Chondrocyte (in vitro differentiated cells): ENCODE measurements at regions not wholly inside any gene's neighbourhood (a gene's known extent, or its start where the extent isn't known, plus 50 kb on each side); places are given as distances from the start of the nearest gene placed in this dataset.

ENCODE experiments used
- DNase-seq: peaks from one replicate; pipeline ENCODE4 v3.0.0; 2021; ENCODE audit warnings: mixed read lengths, low spot score
- H3K27ac Mint-ChIP-seq: one replicate; pipeline ENCODE4 v1.8.0; 2021; ENCODE audit warnings: mild to moderate bottlenecking, moderate library complexity, mixed read lengths; ENCODE audit not compliant: unreplicated experiment
- H3K27me3 Mint-ChIP-seq: 2 replicates; pipeline ENCODE4 v1.8.0; 2021; ENCODE audit warnings: low read depth, mixed read lengths
- H3K36me3 Mint-ChIP-seq: 2 replicates; pipeline ENCODE4 v1.8.0; 2021; ENCODE audit warnings: low read depth, mixed read lengths
- H3K4me1 Mint-ChIP-seq: 2 replicates; pipeline ENCODE4 v1.8.0; 2021; ENCODE audit warnings: low read depth, mild to moderate bottlenecking, mixed read lengths
- H3K4me3 Mint-ChIP-seq: one replicate; pipeline ENCODE4 v1.8.0; 2021; ENCODE audit warnings: mild to moderate bottlenecking, moderate library complexity, mixed read lengths; ENCODE audit not compliant: unreplicated experiment
- H3K9me3 Mint-ChIP-seq: 2 replicates; pipeline ENCODE4 v1.8.0; 2021; ENCODE audit warnings: low read depth, mixed read lengths
- CTCF ChIP-seq: fragments of 200-600 bp; sonication (generic); IDR thresholded peaks from 2 replicates; pipeline ENCODE4 v1.5.0; 2021; ENCODE audit warnings: antibody characterized with exemption, mild to moderate bottlenecking, moderate library complexity

GRCh38 chr1:186514367-186514766 is 53.5 kb upstream of the PDC start:
- DNase-seq, result no peak
- Mint-ChIP-seq H3K4me3 (no peak overlapping the region), H3K27me3 (no peaks in the 10 kb centered on the region), H3K27ac (no peak overlapping the region), H3K4me1 (peaks cover 8% of the 10 kb centered on the region), H3K36me3 (peaks cover 7% of the 10 kb centered on the region), H3K9me3 (peaks cover 12% of the 10 kb centered on the region)
- no peak for TF ChIP-seq CTCF

- H3K4me1 Mint-ChIP-seq, result peaks cover 8% of the 10 kb centered on the region
- peaks cover 17% of the 10 kb centered on the region for H3K9me3 Mint-ChIP-seq
- peaks cover 9% of the 10 kb centered on the region for H3K36me3 Mint-ChIP-seq
- H3K4me3 Mint-ChIP-seq, result no peak overlapping the region
- TF ChIP-seq CTCF, result no peak
- no peak overlapping the region for H3K27ac Mint-ChIP-seq
- H3K27me3 Mint-ChIP-seq, result no peaks in the 10 kb centered on the region
- DNase-seq, result no peak
These were observed 52.6 kb upstream of the PDC start for GRCh38 chr1:186513526-186513925.

GRCh38 chr1:186512698-186513457 is 52.0 kb upstream of the PDC start:
- Mint-ChIP-seq H3K9me3 (peaks cover 19% of the 10 kb centered on the region), H3K4me1 (peaks cover 8% of the 10 kb centered on the region), H3K27ac (no peak overlapping the region), H3K27me3 (no peaks in the 10 kb centered on the region), H3K4me3 (no peak overlapping the region), H3K36me3 (peaks cover 9% of the 10 kb centered on the region)
- no peak for DNase-seq
- TF ChIP-seq CTCF, result no peak

GRCh38 chr1:186511761-186512637 is 51.1 kb upstream of the PDC start:
- H3K36me3 Mint-ChIP-seq, result peaks cover 12% of the 10 kb centered on the region
- no peak overlapping the region for H3K27ac Mint-ChIP-seq
- no peaks in the 10 kb centered on the region for H3K27me3 Mint-ChIP-seq
- TF ChIP-seq CTCF, result no peak
- peaks cover 22% of the 10 kb centered on the region for H3K9me3 Mint-ChIP-seq
- DNase-seq, result no peak
- no peak overlapping the region for H3K4me3 Mint-ChIP-seq
- peaks cover 8% of the 10 kb centered on the region for H3K4me1 Mint-ChIP-seq
